GM12878 (cell line): ENCODE measurements at regions not wholly inside any gene's neighbourhood (a gene's known extent, or its start where the extent isn't known, plus 50 kb on each side); places are given as distances from the start of the nearest gene placed in this dataset.

Source experiments
- ATAC-seq: fragments of 200-7000 bp; cut with Tn5 transposase; 3 replicates; pipeline ENCODE4 v1.9.1; 2020; ENCODE audit warnings: mild to moderate bottlenecking, moderate library complexity
- BruUV-seq: library from RNA; stranded (reverse); fragments of 400-500 nt; replicated peaks from 2 replicates; lab custom pipeline; 2021; lab: Mats Ljungman, UMichigan
- CTCF ChIA-PET: fragments of 300-600 bp; sonication (Branson Sonifier 250); formaldehyde crosslinking; extraction: SDS; loops from one replicate; lab custom pipeline; 2021; ENCODE audit warnings: inconsistent platforms; lab: Yijun Ruan, JAX
- POLR2A ChIA-PET: fragments of 350-600 bp; formaldehyde crosslinking; extraction: SDS; loops from one replicate; lab custom pipeline; 2021; ENCODE audit warnings: inconsistent platforms; lab: Charles Lee
- RAD21 ChIA-PET: fragments of 300-600 bp; sonication (Branson Sonifier 250); formaldehyde crosslinking; loops from one replicate; lab custom pipeline; 2023; ENCODE audit warnings: antibody characterized with exemption; ENCODE audit not compliant: unreplicated experiment; lab: Charles Lee
- SMC1A ChIA-PET: fragments of 300-600 bp; sonication (Branson Sonifier 250); formaldehyde crosslinking; loops from one replicate; lab custom pipeline; 2023; ENCODE audit not compliant: unreplicated experiment, uncharacterized antibody; lab: Charles Lee
- DNase-seq: peaks from one replicate; pipeline ENCODE4 v3.0.0-alpha.2; 2011; ENCODE audit warnings: low read depth, low spot score
- FAIRE-seq: peaks from 3 replicates; lab custom pipeline; 2011; peaks lifted over from hg19 to GRCh38; lab: Jason Lieb, UNC
- H2AFZ ChIP-seq: 2 replicates; pipeline ENCODE4 v1.6.0; 2011; ENCODE audit warnings: low read depth, low read length, control low read depth; ENCODE audit not compliant: control insufficient read depth
- H3K27ac ChIP-seq: 2 replicates; pipeline ENCODE4 v1.5.1; 2011; ENCODE audit warnings: control low read depth; ENCODE audit not compliant: control insufficient read depth, insufficient read depth
- H3K27me3 ChIP-seq, 2 experiments: replicated peaks in 1 of 2; 2 replicates each; pipeline versions ENCODE4 v1.6.0 to v1.6.1; 2011; ENCODE audit warnings: low read length in 1 of 2; ENCODE audit not compliant: control insufficient read depth in 2 of 2, insufficient read depth in 2 of 2
- H3K36me3 ChIP-seq, 2 experiments: 2 replicates each; pipeline ENCODE4 v1.5.1; 2011; ENCODE audit warnings: low read length in 1 of 2; ENCODE audit not compliant: control insufficient read depth in 2 of 2, insufficient read depth in 2 of 2
- H3K4me1 ChIP-seq: 2 replicates; pipeline ENCODE4 v1.6.1; 2011; ENCODE audit warnings: mild to moderate bottlenecking, low read length, moderate library complexity, mixed read lengths; ENCODE audit not compliant: control insufficient read depth, insufficient read depth
- H3K4me2 ChIP-seq: 2 replicates; pipeline ENCODE4 v1.6.0; 2011; ENCODE audit warnings: control low read depth; ENCODE audit not compliant: control insufficient read depth, insufficient read depth
- H3K4me3 ChIP-seq: fragments of 200-600 bp; sonication (generic); 2 replicates; pipeline ENCODE4 v1.5.1; 2016
- H3K79me2 ChIP-seq: 2 replicates; pipeline ENCODE4 v1.6.0; 2011; ENCODE audit warnings: low read length; ENCODE audit not compliant: control insufficient read depth, insufficient read depth
- H3K9ac ChIP-seq: 2 replicates; pipeline ENCODE4 v1.8.0; 2011; ENCODE audit warnings: low read length, control low read depth, mixed read lengths; ENCODE audit not compliant: control insufficient read depth, insufficient read depth
- H3K9me3 ChIP-seq: replicated peaks from 3 replicates; pipeline ENCODE4 v1.5.1; 2011; ENCODE audit warnings: mild to moderate bottlenecking, low read length; ENCODE audit not compliant: control insufficient read depth, insufficient read depth
- H4K20me1 ChIP-seq: 2 replicates; pipeline ENCODE4 v1.6.0; 2011; ENCODE audit not compliant: control insufficient read depth, insufficient read depth
- BACH1 ChIP-seq: fragments of 450-650 bp; IDR thresholded peaks from 2 replicates; pipeline ENCODE4 v1.6.1; 2017; ENCODE audit warnings: mild to moderate bottlenecking, borderline replicate concordance
- CBX5 ChIP-seq: sonication (generic); IDR thresholded peaks from 2 replicates; pipeline ENCODE4 v1.6.1; 2016; ENCODE audit warnings: low read depth, moderate library complexity, mild to moderate bottlenecking, inconsistent platforms
- ESRRA ChIP-seq: IDR thresholded peaks from 2 replicates; pipeline ENCODE4 v1.6.1; 2012; ENCODE audit warnings: mild to moderate bottlenecking, low read length, improper control_type of control experiment
- IRF4 ChIP-seq: IDR thresholded peaks from 2 replicates; pipeline ENCODE4 v1.6.1; 2011; ENCODE audit warnings: low read depth, low read length
- NFXL1 ChIP-seq: fragments of 450-650 bp; IDR thresholded peaks from 2 replicates; pipeline ENCODE4 v1.6.1; 2017; ENCODE audit warnings: antibody characterized with exemption, mild to moderate bottlenecking, borderline replicate concordance
- RB1 ChIP-seq: fragments of 450-650 bp; formaldehyde crosslinking; IDR thresholded peaks from 2 replicates; pipeline ENCODE4 v1.6.1; 2017; ENCODE audit warnings: mild to moderate bottlenecking, borderline replicate concordance
- TAF1 ChIP-seq: IDR thresholded peaks from 2 replicates; pipeline ENCODE4 v1.6.1; 2011; ENCODE audit warnings: mild to moderate bottlenecking, low read depth, low read length, borderline replicate concordance
- WRNIP1 ChIP-seq: IDR thresholded peaks from 2 replicates; pipeline ENCODE4 v1.6.1; 2011; ENCODE audit warnings: low read depth, low read length, improper control_type of control experiment, borderline replicate concordance
- ZNF207 ChIP-seq: fragments of 450-650 bp; IDR thresholded peaks from 2 replicates; pipeline ENCODE4 v1.6.1; 2014; ENCODE audit warnings: antibody characterized with exemption, mild to moderate bottlenecking, borderline replicate concordance
- ZZZ3 ChIP-seq: IDR thresholded peaks from 2 replicates; pipeline ENCODE4 v1.6.1; 2011; ENCODE audit warnings: low read depth; ENCODE audit not compliant: control insufficient read depth, insufficient read length
- WGBS: methylation state at CpG from one replicate; pipeline ENCODE4 v1.1.6; 2016; ENCODE audit warnings: low lambda C conversion rate; ENCODE audit not compliant: insufficient replicate concordance, insufficient coverage; ENCODE audit errors: missing lambda C conversion rate; 5-methylcytosine and 5-hydroxymethylcytosine counted together
- in situ Hi-C: fragments of 300-500 bp; cut with MboI; formaldehyde crosslinking; loops from 9 replicates; pipeline ENCODE4 v1.14.3; 2018; ENCODE audit warnings: mixed read lengths
- intact Hi-C: fragments of 100-400 bp; cut with micrococcal nuclease; formaldehyde crosslinking; loops from one replicate; pipeline ENCODE4 v1.14.2; 2022; ENCODE audit not compliant: unreplicated experiment
- TF ChIP-seq, protein P1 (sequence below): IDR thresholded peaks from 2 replicates; pipeline ENCODE4 v1.6.1; 2011; ENCODE audit warnings: mild to moderate bottlenecking, low read depth, low read length, moderate library complexity; ENCODE audit not compliant: insufficient replicate concordance
- TF ChIP-seq, protein P2 (sequence below): fragments of 450-650 bp; formaldehyde crosslinking; IDR thresholded peaks from 2 replicates; pipeline ENCODE4 v1.4.0; 2022; ENCODE audit warnings: mild to moderate bottlenecking, moderate library complexity
- TF ChIP-seq, protein P3 (sequence below): fragments of 150-350 bp; IDR thresholded peaks from 2 replicates; pipeline ENCODE4 v1.6.1; 2014; ENCODE audit warnings: mild to moderate bottlenecking, low read depth, low read length

DNA sequence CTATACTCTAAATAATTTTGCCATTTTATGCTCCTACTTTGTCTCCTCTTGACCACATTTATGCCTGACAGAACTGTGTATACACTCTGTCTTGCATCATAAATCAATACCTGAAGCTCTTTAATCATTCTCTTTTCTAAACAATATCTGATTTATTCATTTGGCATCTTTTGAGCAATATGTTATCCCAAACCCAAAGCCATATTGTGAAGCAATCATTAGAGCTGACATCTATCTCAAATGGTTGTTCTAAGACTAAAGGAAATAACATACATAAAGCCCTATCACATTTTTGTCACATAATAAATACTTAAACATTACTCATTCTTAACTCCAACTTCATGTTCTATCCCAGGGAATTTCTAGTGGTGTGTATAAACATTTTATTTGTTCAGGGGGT is 717.6 kb downstream of the SORCS1 start:
- POLR2A ChIA-PET, result no interaction called here
- CTCF ChIA-PET, result interaction anchor here (0.6 kb wide), 1 partner anchor 20 kb away, joined by 3 read pairs; no protein-coding TSS in a partner anchor
- Histone ChIP-seq H3K9me3 (no peaks in the 10 kb centered on the region), H3K4me1 (no peaks in the 10 kb centered on the region), H3K36me3 (no peaks in the 10 kb centered on the region)
- ATAC-seq, result no peak
- FAIRE-seq, result no peak
- TF ChIP-seq BACH1 (no peak), TAF1 (no peak), ZZZ3 (no peak), NFXL1 (no peak), WRNIP1 (no peak)
- TF ChIP-seq, all 136 proteins: peak for 0
- in situ Hi-C loops (no loop called here), intact Hi-C loops (no loop called here)
- no TSS peak for BruUV-seq
- H3K27ac ChIP-seq, result no peak overlapping the region
- H3K27me3 ChIP-seq, result no peaks in the 10 kb centered on the region
- ChIA-PET RAD21 (no interaction called here), SMC1A (no interaction called here)
- H3K9ac ChIP-seq, result no peak overlapping the region
- H3K4me3 ChIP-seq, result no peak overlapping the region
- no peak for DNase-seq
- H3K4me2 ChIP-seq, result no peak overlapping the region
- H3K79me2 ChIP-seq, result no peaks in the 10 kb centered on the region
- no peaks in the 10 kb centered on the region for H4K20me1 ChIP-seq
- H2AFZ ChIP-seq, result no peak overlapping the region

DNA sequence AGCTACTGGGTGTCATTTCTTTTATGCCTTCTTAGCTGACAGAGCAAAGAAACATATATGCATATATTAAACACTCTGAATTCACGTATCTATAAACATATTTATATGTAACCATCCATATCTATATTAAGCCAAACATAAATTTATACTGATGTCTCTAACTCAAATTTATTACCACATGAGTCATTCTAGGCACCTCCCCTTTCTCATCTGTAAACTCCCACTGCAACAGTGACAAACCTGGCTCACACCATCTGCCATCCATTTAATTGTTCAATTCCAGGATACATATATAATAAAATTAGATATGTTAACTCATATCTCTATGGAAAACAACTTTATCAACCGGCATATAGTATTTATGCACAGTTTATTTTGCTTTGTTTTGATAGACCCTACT is 722.3 kb downstream of the SORCS1 start:
- Histone ChIP-seq H3K27me3 (no peaks in the 10 kb centered on the region), H3K4me3 (no peak overlapping the region), H3K79me2 (no peaks in the 10 kb centered on the region), H3K4me2 (no peak overlapping the region), H3K4me1 (no peaks in the 10 kb centered on the region), H3K36me3 (no peaks in the 10 kb centered on the region), H4K20me1 (no peaks in the 10 kb centered on the region), H2AFZ (no peak overlapping the region), H3K9me3 (no peaks in the 10 kb centered on the region), H3K27ac (no peak overlapping the region), H3K9ac (no peak overlapping the region)
- WGBS, result 0% methylated on average over 2 of the region's 2 CpGs
- CTCF ChIA-PET, result no interaction called here
- intact Hi-C loops, result no loop called here
- RAD21 ChIA-PET, result no interaction called here
- BruUV-seq, result no TSS peak
- POLR2A ChIA-PET, result no interaction called here
- DNase-seq (no peak), ATAC-seq (no peak), FAIRE-seq (no peak)
- SMC1A ChIA-PET, result no interaction called here
- in situ Hi-C loops, result no loop called here
- TF ChIP-seq ZNF207 (no peak), ESRRA (no peak), IRF4 (no peak), CBX5 (no peak), RB1 (no peak)
- TF ChIP-seq, protein P1, sequence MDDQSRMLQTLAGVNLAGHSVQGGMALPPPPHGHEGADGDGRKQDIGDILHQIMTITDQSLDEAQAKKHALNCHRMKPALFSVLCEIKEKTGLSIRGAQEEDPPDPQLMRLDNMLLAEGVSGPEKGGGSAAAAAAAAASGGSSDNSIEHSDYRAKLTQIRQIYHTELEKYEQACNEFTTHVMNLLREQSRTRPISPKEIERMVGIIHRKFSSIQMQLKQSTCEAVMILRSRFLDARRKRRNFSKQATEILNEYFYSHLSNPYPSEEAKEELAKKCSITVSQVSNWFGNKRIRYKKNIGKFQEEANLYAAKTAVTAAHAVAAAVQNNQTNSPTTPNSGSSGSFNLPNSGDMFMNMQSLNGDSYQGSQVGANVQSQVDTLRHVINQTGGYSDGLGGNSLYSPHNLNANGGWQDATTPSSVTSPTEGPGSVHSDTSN, result no peak
- TF ChIP-seq, protein P2, sequence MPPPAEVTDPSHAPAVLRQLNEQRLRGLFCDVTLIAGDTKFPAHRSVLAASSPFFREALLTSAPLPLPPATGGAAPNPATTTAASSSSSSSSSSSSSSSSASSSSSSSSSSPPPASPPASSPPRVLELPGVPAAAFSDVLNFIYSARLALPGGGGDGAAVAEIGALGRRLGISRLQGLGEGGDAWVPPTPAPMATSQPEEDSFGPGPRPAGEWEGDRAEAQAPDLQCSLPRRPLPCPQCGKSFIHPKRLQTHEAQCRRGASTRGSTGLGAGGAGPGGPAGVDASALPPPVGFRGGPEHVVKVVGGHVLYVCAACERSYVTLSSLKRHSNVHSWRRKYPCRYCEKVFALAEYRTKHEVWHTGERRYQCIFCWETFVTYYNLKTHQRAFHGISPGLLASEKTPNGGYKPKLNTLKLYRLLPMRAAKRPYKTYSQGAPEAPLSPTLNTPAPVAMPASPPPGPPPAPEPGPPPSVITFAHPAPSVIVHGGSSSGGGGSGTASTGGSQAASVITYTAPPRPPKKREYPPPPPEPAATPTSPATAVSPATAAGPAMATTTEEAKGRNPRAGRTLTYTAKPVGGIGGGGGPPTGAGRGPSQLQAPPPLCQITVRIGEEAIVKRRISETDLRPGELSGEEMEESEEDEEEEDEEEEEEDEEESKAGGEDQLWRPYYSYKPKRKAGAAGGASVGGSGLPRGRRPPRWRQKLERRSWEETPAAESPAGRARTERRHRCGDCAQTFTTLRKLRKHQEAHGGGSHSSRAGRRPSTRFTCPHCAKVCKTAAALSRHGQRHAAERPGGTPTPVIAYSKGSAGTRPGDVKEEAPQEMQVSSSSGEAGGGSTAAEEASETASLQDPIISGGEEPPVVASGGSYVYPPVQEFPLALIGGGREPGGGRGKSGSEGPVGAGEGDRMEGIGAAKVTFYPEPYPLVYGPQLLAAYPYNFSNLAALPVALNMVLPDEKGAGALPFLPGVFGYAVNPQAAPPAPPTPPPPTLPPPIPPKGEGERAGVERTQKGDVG, result no peak
- TF ChIP-seq, protein P3, sequence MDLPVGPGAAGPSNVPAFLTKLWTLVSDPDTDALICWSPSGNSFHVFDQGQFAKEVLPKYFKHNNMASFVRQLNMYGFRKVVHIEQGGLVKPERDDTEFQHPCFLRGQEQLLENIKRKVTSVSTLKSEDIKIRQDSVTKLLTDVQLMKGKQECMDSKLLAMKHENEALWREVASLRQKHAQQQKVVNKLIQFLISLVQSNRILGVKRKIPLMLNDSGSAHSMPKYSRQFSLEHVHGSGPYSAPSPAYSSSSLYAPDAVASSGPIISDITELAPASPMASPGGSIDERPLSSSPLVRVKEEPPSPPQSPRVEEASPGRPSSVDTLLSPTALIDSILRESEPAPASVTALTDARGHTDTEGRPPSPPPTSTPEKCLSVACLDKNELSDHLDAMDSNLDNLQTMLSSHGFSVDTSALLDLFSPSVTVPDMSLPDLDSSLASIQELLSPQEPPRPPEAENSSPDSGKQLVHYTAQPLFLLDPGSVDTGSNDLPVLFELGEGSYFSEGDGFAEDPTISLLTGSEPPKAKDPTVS, result no peak
